Hepatic stellate cell (primary cell): ENCODE measurements at regions not wholly inside any gene's neighbourhood (a gene's known extent, or its start where the extent isn't known, plus 50 kb on each side); places are given as distances from the start of the nearest gene placed in this dataset.
"Not testable (repeated sequence)": the region's sequence is repeated elsewhere in the genome, so short reads cannot be mapped to it uniquely, and the experiment has no call there.

Experiments used
- DNase-seq: peaks from one replicate; pipeline ENCODE4 v3.0.0; 2011; ENCODE audit warnings: low spot score

GRCh38 chr6:151671195-151671594 lies 136.3 kb upstream of the ESR1 start:
- no peak for DNase-seq

DNA sequence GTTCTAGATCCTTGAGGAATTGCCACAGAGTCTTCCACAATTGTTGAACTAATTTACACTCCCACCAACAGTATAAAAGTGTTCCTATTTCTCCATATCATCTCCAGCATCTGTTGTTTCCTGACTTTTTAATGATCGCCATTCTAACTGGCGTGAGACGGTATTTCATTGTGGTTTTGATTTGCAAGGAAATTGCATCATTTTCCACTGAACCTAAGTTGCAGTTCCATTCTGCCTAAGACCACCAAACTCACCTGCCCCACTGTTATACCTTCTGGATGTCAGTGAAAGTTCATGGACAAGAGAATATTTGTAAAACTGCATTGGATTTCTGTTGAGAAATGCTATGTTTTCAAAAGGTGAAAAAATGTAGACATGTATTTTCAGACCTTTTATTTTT lies 132.9 kb upstream of the ESR1 start:
- no peak for DNase-seq

DNA sequence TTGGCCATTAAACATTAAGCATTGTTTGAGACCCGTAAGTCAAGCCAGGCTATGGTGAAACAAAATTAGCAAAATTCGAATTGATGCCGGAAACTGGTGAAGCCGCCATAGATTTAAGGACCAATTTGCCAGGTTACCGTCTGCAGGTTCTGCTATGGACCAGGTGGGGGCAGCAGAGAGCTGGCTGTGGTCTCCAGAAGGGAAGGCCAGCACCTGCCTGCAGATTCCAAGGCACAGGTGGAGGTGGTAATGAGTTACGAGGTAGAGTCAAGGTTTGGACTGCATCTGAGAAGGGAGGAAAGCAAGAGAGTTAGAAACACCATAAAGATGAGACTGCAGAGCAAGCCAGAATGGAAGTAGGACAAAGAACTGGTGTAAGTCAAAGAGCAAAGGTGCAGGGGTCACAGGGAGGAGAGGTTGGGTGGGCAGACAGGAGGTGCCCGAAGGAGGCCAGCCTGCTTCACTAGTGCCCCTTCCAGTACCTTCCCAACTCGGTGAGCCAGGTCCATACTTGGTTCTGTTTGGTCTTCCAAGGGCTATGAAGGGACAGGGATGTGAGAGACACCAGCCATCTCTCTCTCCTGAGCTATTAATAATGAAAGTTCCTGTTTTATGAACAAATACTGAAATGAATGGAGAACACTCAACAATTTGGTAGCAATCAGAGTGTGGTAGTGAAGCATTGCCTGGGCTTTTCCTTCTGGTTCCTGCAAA lies 131.6 kb upstream of the ESR1 start:
- DNase-seq: peak; percentile 45

DNA sequence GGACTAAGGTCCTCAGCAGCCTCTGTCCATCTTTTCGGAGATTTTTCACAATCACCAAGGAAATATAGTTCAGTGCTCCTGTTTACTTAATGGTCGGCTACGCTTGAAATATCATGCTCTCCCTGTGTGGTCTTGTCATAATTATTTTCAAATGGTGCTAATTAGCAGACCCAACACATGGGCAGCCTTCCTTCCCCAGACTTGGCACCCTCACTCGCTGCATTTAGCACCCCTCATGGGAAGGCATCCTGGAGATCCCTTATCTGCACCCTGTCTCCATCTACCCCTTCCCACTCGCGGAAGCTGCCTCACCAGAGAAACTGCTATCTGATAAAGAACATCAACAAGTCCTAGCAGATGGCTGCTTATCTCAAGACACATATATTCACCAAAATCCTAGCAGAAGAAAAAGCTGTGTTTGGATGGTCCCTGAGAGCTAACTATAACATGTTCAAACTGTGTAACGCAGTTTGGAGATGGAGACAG lies 131.0 kb upstream of the ESR1 start:
- no peak for DNase-seq

DNA sequence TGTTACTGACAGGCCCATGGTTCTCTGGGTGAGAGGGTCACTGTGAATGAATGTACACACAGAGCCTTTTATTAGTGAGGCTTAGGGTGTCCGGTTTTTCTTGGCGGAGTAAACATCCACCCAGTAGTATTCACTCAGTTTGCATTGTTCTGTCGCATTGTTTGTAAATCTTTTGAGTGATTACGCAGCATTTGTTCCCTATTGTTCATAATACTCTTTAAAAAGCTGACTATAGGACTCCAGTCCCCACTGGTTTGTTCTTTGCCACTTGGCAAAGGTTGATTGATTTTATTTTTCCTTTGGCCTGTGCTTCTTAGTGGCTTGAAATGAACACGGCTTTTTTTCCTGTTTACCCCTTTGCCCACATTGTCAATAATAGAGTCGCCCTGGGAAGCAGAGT lies 130.1 kb upstream of the ESR1 start:
- DNase-seq: no peak

- DNase-seq: peak; percentile 69
Measured at GRCh38 chr6:151679081-151679480, 128.4 kb upstream of the ESR1 start.

GRCh38 chr6:151679941-151680340 lies 127.5 kb upstream of the ESR1 start:
- DNase-seq: no peak

GRCh38 chr6:151680846-151681432 lies 126.5 kb upstream of the ESR1 start:
- no peak for DNase-seq

DNA sequence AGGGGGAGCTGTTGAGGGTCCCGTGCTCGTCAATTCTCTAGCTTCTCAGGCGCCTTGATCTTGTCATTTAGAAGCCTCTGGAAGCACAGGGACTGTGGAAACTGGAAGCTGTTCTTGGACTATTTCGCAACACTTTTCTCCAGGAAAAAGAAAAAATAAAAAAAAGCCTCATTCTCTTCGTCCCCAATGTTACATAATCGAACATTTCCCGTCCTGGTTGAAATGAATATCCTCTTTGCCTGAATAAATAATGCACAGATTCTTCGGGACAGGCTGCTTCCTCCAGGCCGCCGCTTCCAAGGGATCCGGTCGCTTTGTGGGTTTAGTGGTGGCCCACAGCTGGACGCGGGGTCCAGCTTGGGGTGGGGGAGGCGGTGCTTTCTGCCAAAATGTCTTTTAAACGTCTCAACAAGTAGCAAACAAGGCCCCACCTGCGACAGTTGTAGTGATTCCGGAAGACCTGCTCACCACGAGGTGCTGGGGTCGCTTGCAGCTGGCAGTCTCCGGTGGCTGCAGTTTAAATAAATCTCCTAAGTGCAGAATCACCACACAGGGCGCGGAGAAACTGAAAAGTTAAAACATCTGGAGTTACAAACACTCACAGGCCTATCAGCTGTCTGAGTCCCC lies 125.9 kb upstream of the ESR1 start:
- no peak for DNase-seq

DNA sequence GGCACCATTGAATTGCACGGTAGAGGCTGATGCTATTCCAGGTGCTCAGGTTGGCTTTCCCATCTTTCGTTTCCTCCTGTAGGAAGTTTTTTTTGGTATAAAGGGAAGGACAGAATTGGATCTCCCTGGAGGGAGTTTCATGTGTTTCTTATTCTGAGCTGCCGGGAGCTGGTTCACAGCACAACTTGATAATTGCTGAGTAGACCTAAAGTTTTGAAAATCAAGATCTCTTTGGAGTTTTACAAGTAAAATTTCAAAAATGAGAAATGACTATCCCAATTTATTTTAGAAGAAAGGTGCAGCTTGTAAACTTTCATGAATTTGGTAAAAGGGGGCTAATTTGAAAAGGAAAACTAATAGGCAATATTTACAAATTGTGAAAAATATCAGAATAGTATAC lies 125.2 kb upstream of the ESR1 start:
- DNase-seq: no peak

- DNase-seq: no peak
Measured at GRCh38 chr6:151682922-151683321, 124.6 kb upstream of the ESR1 start.

GRCh38 chr6:151683381-151683780 lies 124.1 kb upstream of the ESR1 start:
- no peak for DNase-seq

- DNase-seq: no peak
Measured at GRCh38 chr6:151689499-151690201, 117.8 kb upstream of the ESR1 start.

GRCh38 chr6:151690303-151690702 lies 117.2 kb upstream of the ESR1 start:
- peak; percentile 32 for DNase-seq

- peak; percentile 53 for DNase-seq
Measured at GRCh38 chr6:151690768-151691562, 116.5 kb upstream of the ESR1 start.

DNA sequence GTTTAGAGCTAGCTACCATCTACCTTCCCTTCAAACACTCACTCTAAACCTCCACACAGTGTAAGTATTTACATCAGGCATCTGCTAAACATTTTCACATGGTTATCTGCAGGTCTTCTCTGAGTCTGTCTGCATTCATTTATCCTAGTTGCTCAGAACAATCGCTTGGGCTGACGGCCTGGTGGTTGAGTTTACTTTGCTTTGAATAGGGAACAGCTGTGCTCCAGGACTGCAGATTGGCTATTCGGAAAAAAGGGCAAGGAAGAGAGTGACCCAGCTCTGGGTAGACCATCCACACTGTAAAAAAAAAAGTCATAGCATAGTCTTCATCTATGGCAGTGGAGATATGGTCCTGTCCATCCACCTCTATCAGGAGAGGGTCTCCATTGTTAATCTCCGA lies 115.3 kb upstream of the ESR1 start:
- no peak for DNase-seq

- DNase-seq: no peak
Measured at GRCh38 chr6:151693366-151693765, 114.1 kb upstream of the ESR1 start.

- DNase-seq: no peak
Measured at GRCh38 chr6:151695156-151695555, 112.3 kb upstream of the ESR1 start.

GRCh38 chr6:151696302-151696701 lies 111.2 kb upstream of the ESR1 start:
- not testable (repeated sequence) for DNase-seq

DNA sequence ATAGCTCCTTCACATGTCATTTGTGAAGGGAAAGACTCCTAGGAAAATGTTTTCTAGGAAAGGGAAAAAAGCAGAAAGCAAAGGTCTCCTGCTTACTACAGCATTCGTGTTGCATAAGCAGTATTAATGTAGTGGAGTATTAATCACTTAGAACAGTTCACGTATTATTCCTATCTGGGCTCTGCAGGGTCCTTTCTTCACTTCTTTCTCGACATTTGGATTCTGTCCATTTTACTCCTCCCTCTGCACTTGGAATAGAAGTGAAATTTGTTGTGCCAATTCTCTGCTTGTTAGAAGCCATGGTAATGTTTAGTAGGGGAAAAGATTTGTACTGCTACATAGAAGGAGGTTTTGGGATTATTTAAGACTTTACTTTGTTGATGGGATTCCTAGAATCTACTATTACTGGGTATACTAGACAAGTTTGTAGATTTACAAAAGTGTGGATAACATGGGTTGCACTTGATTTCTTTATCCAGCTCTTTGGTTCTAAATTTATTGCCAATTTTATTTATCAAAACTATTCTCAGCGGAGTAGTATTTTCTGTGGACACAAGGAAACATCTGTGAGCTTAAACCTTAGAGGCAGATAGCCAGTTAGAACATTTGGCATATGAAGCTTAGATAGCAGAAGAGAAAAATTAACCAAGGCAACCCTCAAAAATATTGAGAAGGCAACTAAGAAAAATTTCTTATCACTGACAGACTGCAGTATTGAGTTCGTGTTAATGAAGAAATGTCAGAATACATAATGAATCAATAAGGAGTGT lies 108.4 kb upstream of the ESR1 start:
- no peak for DNase-seq

- no peak for DNase-seq
Measured at GRCh38 chr6:151699719-151700118, 107.8 kb upstream of the ESR1 start.
